Lung (tissue), 11 donors: ENCODE measurements at regions not wholly inside any gene's neighbourhood (a gene's known extent, or its start where the extent isn't known, plus 50 kb on each side); places are given as distances from the start of the nearest gene placed in this dataset.

ENCODE experiments used
- ATAC-seq: fragments of 200-7000 bp; cut with Tn5 transposase; one replicate; pipeline ENCODE4 v1.9.1; 2020; ENCODE audit warnings: moderate number of reproducible peaks; ENCODE audit not compliant: insufficient read depth, low FRiP score
- DNase-seq, 3 donors: peaks; one replicate each; pipeline ENCODE4 v3.0.0-alpha.2; 2013 to 2017
- H3K27ac ChIP-seq, 2 donors: one replicate each; pipeline ENCODE4 v1.5.1; 2013; ENCODE audit warnings: mild to moderate bottlenecking in 2 of 2, moderate library complexity in 2 of 2, control low read depth in 1 of 2, inconsistent platforms in 1 of 2, low read depth in 1 of 2, low read length in 1 of 2
- H3K27me3 ChIP-seq, 3 donors: one replicate each; pipeline ENCODE4 v1.5.1; 2013; ENCODE audit warnings: low read length in 2 of 3; ENCODE audit not compliant: control insufficient read depth in 3 of 3, insufficient read depth in 3 of 3
- H3K36me3 ChIP-seq, 4 donors: one replicate each; pipeline ENCODE4 v1.5.1; 2013; ENCODE audit warnings: low read length in 4 of 4, mild to moderate bottlenecking in 1 of 4, moderate library complexity in 1 of 4; ENCODE audit not compliant: control insufficient read depth in 4 of 4, insufficient read depth in 4 of 4
- H3K4me1 ChIP-seq, 5 donors: one replicate each; pipeline ENCODE4 v1.5.1; 2013; ENCODE audit warnings: low read length in 5 of 5, mild to moderate bottlenecking in 2 of 5, moderate library complexity in 1 of 5; ENCODE audit not compliant: control insufficient read depth in 5 of 5, insufficient read depth in 5 of 5
- H3K4me3 ChIP-seq: one replicate; pipeline ENCODE4 v1.5.1; 2013; ENCODE audit warnings: mild to moderate bottlenecking, control low read depth, moderate library complexity
- H3K9ac ChIP-seq, 2 donors: one replicate each; pipeline ENCODE4 v1.5.1; 2013; ENCODE audit warnings: low read length in 2 of 2, control low read depth in 1 of 2; ENCODE audit not compliant: insufficient read depth in 1 of 2
- H3K9me3 ChIP-seq, 4 donors: one replicate each; pipeline ENCODE4 v1.5.1; 2013; ENCODE audit warnings: low read length in 3 of 4, mild to moderate bottlenecking in 1 of 4, moderate library complexity in 1 of 4; ENCODE audit not compliant: control insufficient read depth in 4 of 4, insufficient read depth in 3 of 4
- WGBS, 2 donors: extraction: QIAGEN DNeasy Blood & Tissue Kit; methylation state at CpG; one replicate each; pipeline ENCODE4 v1.1.7; 2013; 5-methylcytosine and 5-hydroxymethylcytosine counted together
- TF ChIP-seq, protein P1 (sequence below): IDR thresholded peaks from 2 replicates; pipeline ENCODE4 v1.5.1; 2012; ENCODE audit warnings: mild to moderate bottlenecking; ENCODE audit errors: control extremely low read depth, extremely low read depth
- donor health status: control.
- donor health status: control.
- donor health status: Bipolar disorder and iron deficiency.
- donor health status: healthy.
- donor health status: DM: yes; HTN: yes; CAD: no.

DNA sequence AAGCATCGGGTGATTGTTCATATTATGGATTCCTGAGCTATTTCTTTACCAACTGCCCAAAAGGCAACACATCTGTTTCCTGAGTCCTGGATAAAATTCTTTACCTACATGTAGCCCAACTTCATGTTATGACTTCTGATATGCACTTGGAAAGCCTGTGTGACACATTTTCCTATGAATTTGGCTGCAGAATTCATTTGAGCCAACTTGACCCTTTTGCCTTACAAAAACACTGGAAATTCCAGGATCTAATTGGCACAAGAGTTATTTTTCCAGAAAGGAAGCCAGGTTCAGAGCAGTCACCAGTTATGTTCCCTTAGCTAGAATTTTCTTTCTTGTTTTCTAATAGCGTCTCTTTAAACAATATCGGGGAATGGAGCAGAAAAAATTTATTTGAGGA, 202.5 kb upstream of the LRIG3 start:
- Histone ChIP-seq H3K9me3 (no peaks in the 10 kb centered on the region), H3K4me1 (no peaks in the 10 kb centered on the region), H3K36me3 (no peaks in the 10 kb centered on the region), H3K9ac (no peak overlapping the region), H3K4me3 (no peak overlapping the region), H3K27ac (no peak overlapping the region), H3K27me3 (no peaks in the 10 kb centered on the region)
- 69 to 83% methylated on average over 3 of the region's 3 CpGs for WGBS, 2 donors
- peak in 1 of 3 donors; percentile 16 for DNase-seq
- TF ChIP-seq, protein P1, sequence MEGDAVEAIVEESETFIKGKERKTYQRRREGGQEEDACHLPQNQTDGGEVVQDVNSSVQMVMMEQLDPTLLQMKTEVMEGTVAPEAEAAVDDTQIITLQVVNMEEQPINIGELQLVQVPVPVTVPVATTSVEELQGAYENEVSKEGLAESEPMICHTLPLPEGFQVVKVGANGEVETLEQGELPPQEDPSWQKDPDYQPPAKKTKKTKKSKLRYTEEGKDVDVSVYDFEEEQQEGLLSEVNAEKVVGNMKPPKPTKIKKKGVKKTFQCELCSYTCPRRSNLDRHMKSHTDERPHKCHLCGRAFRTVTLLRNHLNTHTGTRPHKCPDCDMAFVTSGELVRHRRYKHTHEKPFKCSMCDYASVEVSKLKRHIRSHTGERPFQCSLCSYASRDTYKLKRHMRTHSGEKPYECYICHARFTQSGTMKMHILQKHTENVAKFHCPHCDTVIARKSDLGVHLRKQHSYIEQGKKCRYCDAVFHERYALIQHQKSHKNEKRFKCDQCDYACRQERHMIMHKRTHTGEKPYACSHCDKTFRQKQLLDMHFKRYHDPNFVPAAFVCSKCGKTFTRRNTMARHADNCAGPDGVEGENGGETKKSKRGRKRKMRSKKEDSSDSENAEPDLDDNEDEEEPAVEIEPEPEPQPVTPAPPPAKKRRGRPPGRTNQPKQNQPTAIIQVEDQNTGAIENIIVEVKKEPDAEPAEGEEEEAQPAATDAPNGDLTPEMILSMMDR: no peak
- no peak for ATAC-seq

DNA sequence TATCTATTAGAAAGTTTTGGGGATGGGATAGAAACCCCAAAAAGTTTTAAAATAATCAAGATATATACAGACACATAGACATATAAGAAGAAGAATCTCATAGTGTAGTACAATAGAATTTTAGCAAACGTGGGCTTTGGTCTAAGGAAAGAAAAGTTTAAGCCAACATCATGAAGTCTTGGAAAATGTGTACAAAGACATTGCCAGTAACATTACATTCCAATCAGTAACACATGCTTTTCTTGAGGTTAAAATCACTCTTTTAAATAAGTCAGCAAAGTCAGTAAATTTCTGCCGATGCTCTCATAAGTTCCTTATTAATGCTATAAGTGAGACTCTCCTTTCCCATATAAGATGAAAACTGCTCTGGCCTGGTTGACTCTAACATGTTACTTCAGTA, 201.1 kb upstream of the LRIG3 start:
- 74 to 82% methylated on average over 2 of the region's 2 CpGs for WGBS, 2 donors
- Histone ChIP-seq H3K27ac (no peak overlapping the region), H3K36me3 (no peaks in the 10 kb centered on the region), H3K9ac (no peak overlapping the region), H3K27me3 (no peaks in the 10 kb centered on the region), H3K4me1 (no peaks in the 10 kb centered on the region), H3K4me3 (no peak overlapping the region), H3K9me3 (no peaks in the 10 kb centered on the region)
- TF ChIP-seq, protein P1: no peak
- no peak for ATAC-seq
- peak in 2 of 3 donors; percentile 11 to 39 for DNase-seq

DNA sequence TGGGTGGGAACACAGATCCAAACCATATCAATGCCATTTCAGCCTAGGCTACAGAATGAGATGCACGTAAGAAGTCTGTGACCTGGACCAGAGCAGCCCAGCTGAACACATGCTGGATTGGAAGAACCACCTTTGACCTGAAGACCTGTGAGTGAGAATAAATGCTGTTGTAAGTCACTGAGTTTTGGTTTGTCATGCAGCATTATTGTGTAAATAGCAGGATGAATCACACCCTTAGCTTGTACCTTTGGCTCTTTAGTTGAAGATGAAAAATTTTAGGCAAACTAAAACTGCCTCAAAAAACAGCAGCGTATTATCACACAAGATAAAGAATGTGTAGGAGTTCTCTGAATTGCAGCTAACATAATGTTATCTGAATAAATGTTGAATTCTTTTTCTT, 199.4 kb upstream of the LRIG3 start:
- 88 to 91% methylated on average over 2 of the region's 2 CpGs for WGBS, 2 donors
- H3K4me3 ChIP-seq: no peak overlapping the region
- ATAC-seq (no peak), DNase-seq (no peak)
- H3K36me3 ChIP-seq: no peaks in the 10 kb centered on the region
- no peak overlapping the region for H3K27ac ChIP-seq
- H3K9ac ChIP-seq: no peak overlapping the region
- TF ChIP-seq, protein P1: no peak
- H3K9me3 ChIP-seq: no peaks in the 10 kb centered on the region
- no peaks in the 10 kb centered on the region for H3K4me1 ChIP-seq
- H3K27me3 ChIP-seq: no peaks in the 10 kb centered on the region

DNA sequence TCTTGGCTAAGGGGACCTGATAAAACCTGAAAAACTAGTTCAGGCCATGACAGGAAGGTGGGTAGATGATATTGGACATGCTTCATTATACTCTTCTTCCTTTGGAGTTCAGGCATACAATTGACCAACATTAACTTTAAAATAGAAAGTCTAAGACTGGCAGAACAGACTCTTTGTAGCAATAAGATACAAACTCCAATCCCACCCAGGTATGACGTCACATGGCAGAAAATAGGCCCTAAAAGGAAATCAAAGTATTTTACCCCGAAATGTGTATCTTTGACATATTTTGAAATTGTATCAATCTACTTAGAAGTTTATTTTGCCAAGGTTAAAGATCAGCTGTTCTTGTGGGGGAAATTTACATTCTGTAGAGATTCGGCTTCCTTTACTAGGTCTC, 198.1 kb upstream of the LRIG3 start:
- H3K9me3 ChIP-seq: no peaks in the 10 kb centered on the region
- H3K4me1 ChIP-seq: peaks cover 0 to 4% (median 3%) of the 10 kb centered on the region in 5 donors
- no peaks in the 10 kb centered on the region for H3K27me3 ChIP-seq
- no peak overlapping the region for H3K4me3 ChIP-seq
- TF ChIP-seq, protein P1: no peak
- no peaks in the 10 kb centered on the region for H3K36me3 ChIP-seq
- no peak for ATAC-seq
- WGBS, 2 donors: 91 to 95% methylated on average over 3 of the region's 3 CpGs
- H3K27ac ChIP-seq: no peak overlapping the region
- DNase-seq: no peak
- no peak overlapping the region for H3K9ac ChIP-seq
